Large intestine (tissue), 3 donors: ENCODE measurements at regions not wholly inside any gene's neighbourhood (a gene's known extent, or its start where the extent isn't known, plus 50 kb on each side); places are given as distances from the start of the nearest gene placed in this dataset.

Experiments
- DNase-seq, 2 donors: peaks; one replicate each; pipeline versions ENCODE4 v3.0.0 to v3.0.0-alpha.2; 2013
- H3K27ac ChIP-seq: one replicate; pipeline ENCODE4 v1.5.1; 2013; ENCODE audit warnings: low read length
- H3K27me3 ChIP-seq: 2 replicates; pipeline ENCODE4 v1.6.1; 2013; ENCODE audit warnings: low read length; ENCODE audit not compliant: control insufficient read depth, insufficient read depth
- H3K36me3 ChIP-seq: 2 replicates; pipeline ENCODE4 v1.6.1; 2013; ENCODE audit warnings: low read length; ENCODE audit not compliant: control insufficient read depth, insufficient read depth
- H3K4me1 ChIP-seq: one replicate; pipeline ENCODE4 v1.6.1; 2013; ENCODE audit warnings: low read length; ENCODE audit not compliant: control insufficient read depth, insufficient read depth
- H3K4me3 ChIP-seq: one replicate; pipeline ENCODE4 v1.5.1; 2013; ENCODE audit warnings: low read length
- H3K9me3 ChIP-seq: one replicate; pipeline ENCODE4 v1.6.1; 2013; ENCODE audit warnings: mild to moderate bottlenecking, low read depth, low read length, moderate library complexity; ENCODE audit not compliant: control insufficient read depth
- WGBS: methylation state at CpG from one replicate; pipeline ENCODE4 v1.1.5; 2013; ENCODE audit warnings: low lambda C conversion rate; ENCODE audit not compliant: insufficient coverage; 5-methylcytosine and 5-hydroxymethylcytosine counted together

DNA sequence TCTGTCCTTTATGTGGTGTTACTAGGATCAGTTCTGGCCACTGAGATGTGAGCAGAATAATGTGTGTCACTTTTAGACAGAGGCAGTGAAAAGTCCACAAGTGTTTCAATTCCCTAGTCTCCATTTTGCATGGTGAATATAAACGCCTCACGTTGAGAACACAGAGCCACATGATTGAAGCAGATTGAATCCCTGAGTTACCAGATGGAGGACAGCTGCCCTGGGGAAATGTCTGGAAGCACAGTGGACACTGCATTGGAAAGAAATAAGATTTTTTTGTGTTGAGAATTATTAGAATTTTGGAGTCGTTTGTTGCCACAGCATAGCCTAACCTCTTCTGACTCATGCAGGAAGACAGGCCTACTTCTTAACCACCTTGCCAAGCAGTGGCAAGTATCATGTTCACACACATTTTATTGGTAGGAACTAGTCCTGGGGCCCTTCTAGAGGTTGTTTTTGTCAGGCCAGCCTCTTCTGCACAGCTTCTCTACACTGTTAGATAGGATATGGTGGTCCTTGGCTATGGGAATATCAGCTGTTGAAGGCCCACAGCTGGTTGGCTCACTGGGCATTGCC lies 188.6 kb downstream of the TMEM182 start:
- Histone ChIP-seq H3K4me3 (no peak overlapping the region), H3K27me3 (no peaks in the 10 kb centered on the region), H3K9me3 (no peaks in the 10 kb centered on the region), H3K36me3 (no peaks in the 10 kb centered on the region), H3K27ac (no peak overlapping the region), H3K4me1 (no peaks in the 10 kb centered on the region)
- WGBS, result no CpG with 5 or more reads among the region's 3 CpGs
- DNase-seq, result no peak

- H3K27ac ChIP-seq, result no peak overlapping the region
- no peaks in the 10 kb centered on the region for H3K36me3 ChIP-seq
- no CpG with 5 or more reads among the region's 3 CpGs for WGBS
- no peaks in the 10 kb centered on the region for H3K9me3 ChIP-seq
- H3K27me3 ChIP-seq, result no peaks in the 10 kb centered on the region
- H3K4me1 ChIP-seq, result no peaks in the 10 kb centered on the region
- DNase-seq, result no peak
- no peak overlapping the region for H3K4me3 ChIP-seq
These were observed 189.4 kb downstream of the TMEM182 start for GRCh38 chr2:102951249-102951648.

DNA sequence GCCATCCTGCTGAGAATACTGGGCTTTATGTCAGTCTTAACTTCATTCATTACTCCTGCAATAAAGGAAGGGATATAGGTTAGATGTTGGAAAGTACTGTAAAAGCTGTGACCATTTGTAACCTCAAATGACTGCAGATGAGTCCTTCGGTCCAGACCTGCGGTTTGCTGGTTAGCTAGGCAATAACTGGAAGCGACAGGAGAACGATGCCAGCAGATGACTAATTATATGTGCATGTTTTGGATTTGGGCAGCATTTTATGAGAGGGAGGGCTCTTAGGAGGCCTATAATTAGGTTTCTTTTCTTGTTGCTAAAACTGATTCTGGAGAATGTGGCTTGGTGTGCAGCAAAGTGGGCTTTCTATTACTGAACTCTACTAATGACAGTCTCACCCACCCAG lies 205.6 kb downstream of the TMEM182 start:
- WGBS, result no CpG with 5 or more reads among the region's 4 CpGs
- DNase-seq, result no peak
- Histone ChIP-seq H3K4me3 (no peak overlapping the region), H3K27ac (no peak overlapping the region), H3K4me1 (no peaks in the 10 kb centered on the region), H3K36me3 (no peaks in the 10 kb centered on the region), H3K27me3 (no peaks in the 10 kb centered on the region), H3K9me3 (no peaks in the 10 kb centered on the region)

GRCh38 chr2:102968375-102968774 lies 206.5 kb downstream of the TMEM182 start:
- no peaks in the 10 kb centered on the region for H3K27me3 ChIP-seq
- no peaks in the 10 kb centered on the region for H3K4me1 ChIP-seq
- H3K36me3 ChIP-seq, result no peaks in the 10 kb centered on the region
- WGBS, result 81% methylated on average over 3 of the region's 6 CpGs
- no peaks in the 10 kb centered on the region for H3K9me3 ChIP-seq
- no peak for DNase-seq
- H3K27ac ChIP-seq, result no peak overlapping the region
- no peak overlapping the region for H3K4me3 ChIP-seq

- no peak for DNase-seq
- no peaks in the 10 kb centered on the region for H3K36me3 ChIP-seq
- no peaks in the 10 kb centered on the region for H3K4me1 ChIP-seq
- no peak overlapping the region for H3K4me3 ChIP-seq
- no peaks in the 10 kb centered on the region for H3K9me3 ChIP-seq
- 80% methylated on average over 3 of the region's 6 CpGs for WGBS
- no peaks in the 10 kb centered on the region for H3K27me3 ChIP-seq
- no peak overlapping the region for H3K27ac ChIP-seq
These were observed 209.9 kb downstream of the TMEM182 start for GRCh38 chr2:102971701-102972100.

GRCh38 chr2:102975996-102976975 lies 214.5 kb downstream of the TMEM182 start:
- no peaks in the 10 kb centered on the region for H3K36me3 ChIP-seq
- H3K4me3 ChIP-seq, result no peak overlapping the region
- peak; percentile 6 to 12 for DNase-seq
- 70% methylated on average over 3 of the region's 8 CpGs for WGBS
- H3K4me1 ChIP-seq, result no peaks in the 10 kb centered on the region
- no peaks in the 10 kb centered on the region for H3K27me3 ChIP-seq
- H3K9me3 ChIP-seq, result no peaks in the 10 kb centered on the region
- H3K27ac ChIP-seq, result no peak overlapping the region

DNA sequence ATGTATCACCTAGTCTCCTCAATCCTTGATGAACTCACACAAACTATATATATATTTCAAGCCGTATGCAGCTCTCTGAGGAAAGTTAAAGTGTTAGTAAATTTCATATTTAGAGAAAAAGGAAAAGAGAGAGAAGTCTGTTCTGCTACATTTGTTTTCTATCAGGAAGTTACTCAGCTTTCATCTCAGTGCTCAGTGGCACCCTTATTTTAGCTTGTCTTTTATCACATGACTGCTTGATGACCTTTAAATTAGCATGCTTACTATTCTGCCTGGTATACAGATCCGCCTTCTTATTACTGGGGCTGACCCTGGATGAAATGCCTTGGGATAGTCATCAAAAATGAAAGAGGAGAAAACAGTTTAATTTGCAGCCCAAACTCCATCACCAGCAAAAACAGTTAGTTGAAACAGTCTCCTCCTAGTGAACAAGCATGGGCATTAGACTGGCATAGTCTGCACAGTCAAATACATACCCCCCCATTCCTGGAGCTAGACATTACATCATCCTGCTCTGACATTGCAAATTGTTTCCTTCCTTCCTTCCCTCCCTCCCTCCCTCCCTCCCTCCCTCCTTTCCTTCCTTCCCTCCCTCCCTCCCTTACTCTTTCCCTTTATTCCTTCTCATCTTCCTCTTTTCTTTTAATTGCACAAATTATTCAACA lies 215.7 kb downstream of the TMEM182 start:
- no peak overlapping the region for H3K4me3 ChIP-seq
- no peak for DNase-seq
- no peaks in the 10 kb centered on the region for H3K9me3 ChIP-seq
- H3K4me1 ChIP-seq, result no peaks in the 10 kb centered on the region
- no peaks in the 10 kb centered on the region for H3K36me3 ChIP-seq
- WGBS, result no CpG with 5 or more reads among the region's 2 CpGs
- no peak overlapping the region for H3K27ac ChIP-seq
- no peaks in the 10 kb centered on the region for H3K27me3 ChIP-seq

DNA sequence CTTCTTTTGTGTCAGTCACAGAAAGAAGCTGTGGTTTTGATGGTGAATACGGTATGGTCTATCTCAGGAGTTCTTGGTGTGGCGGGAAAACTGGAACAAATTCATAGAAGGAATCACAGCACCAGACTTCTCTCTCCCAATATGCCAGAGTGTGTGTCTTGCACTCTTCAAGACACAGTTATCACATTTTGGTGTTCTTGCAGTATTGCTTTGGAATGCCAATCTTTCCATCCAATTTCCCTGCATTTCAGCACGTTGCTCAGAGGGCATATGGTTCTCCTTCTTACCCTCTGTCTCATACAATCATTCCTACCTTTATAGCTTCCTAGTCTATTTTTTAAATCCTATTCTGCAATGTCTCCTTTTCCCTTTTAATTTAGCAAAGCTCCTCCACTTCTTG lies 216.3 kb downstream of the TMEM182 start:
- DNase-seq, result no peak
- Histone ChIP-seq H3K27me3 (no peaks in the 10 kb centered on the region), H3K4me1 (no peaks in the 10 kb centered on the region), H3K27ac (no peak overlapping the region), H3K36me3 (no peaks in the 10 kb centered on the region), H3K4me3 (no peak overlapping the region), H3K9me3 (no peaks in the 10 kb centered on the region)
- whole genome bisulfite sequencing, result no CpG with 5 or more reads among the region's 3 CpGs

GRCh38 chr2:102979429-102979828 lies 217.6 kb downstream of the TMEM182 start:
- WGBS, result no CpG with 5 or more reads among the region's 4 CpGs
- Histone ChIP-seq H3K36me3 (no peaks in the 10 kb centered on the region), H3K9me3 (no peaks in the 10 kb centered on the region), H3K4me3 (no peak overlapping the region), H3K27me3 (no peaks in the 10 kb centered on the region), H3K27ac (no peak overlapping the region), H3K4me1 (no peaks in the 10 kb centered on the region)
- no peak for DNase-seq

DNA sequence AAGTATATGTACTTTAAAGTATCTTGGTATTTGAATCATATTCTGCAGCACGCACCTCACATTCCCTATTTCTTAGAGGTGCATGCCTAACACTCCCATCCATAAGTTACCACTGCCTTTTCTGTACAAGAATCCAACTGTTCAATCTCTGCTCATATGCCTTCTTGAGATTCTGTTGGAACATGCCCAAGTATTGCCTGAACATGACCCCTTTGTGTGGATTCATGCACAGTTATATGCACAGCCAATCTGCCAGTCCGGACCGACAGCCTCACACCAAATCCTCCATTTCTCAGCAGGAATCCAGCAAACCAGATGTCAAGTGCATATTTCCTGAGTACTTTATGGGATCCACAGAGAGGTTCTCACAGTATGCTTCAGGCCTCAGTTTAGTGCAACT lies 222.0 kb downstream of the TMEM182 start:
- H3K27me3 ChIP-seq, result no peaks in the 10 kb centered on the region
- no peak overlapping the region for H3K4me3 ChIP-seq
- no peaks in the 10 kb centered on the region for H3K4me1 ChIP-seq
- DNase-seq, result no peak
- no peaks in the 10 kb centered on the region for H3K36me3 ChIP-seq
- H3K9me3 ChIP-seq, result no peaks in the 10 kb centered on the region
- H3K27ac ChIP-seq, result no peak overlapping the region
- 100% methylated on average over 1 of the region's 3 CpGs for WGBS
